ENCODE measurements at regions not wholly inside any gene's neighbourhood (a gene's known extent, or its start where the extent isn't known, plus 50 kb on each side); places are given as distances from the start of the nearest gene placed in this dataset.
"Not testable (repeated sequence)": the region's sequence is repeated elsewhere in the genome, so short reads cannot be mapped to it uniquely, and the experiment has no call there.

GRCh38 chr7:136386876-136387275 lies 409.7 kb upstream of the MTPN start:
- FAIRE-seq (no peak), DNase-seq (ENCODE audit: low read depth, low spot score) (no peak)
- ChIA-PET CTCF (no interaction called here), POLR2A (no interaction called here)
- Histone ChIP-seq H3K4me3 (replicated peaks in 1 of 3; ENCODE audit: insufficient read depth in 1 of 3, low read depth in 1 of 3, low read length in 3 of 3) (no peak overlapping the region), H3K9ac (replicated peaks; ENCODE audit: extremely low read depth, insufficient read depth, low read length) (no peak overlapping the region), H3K9me1 (replicated peaks; ENCODE audit: control insufficient read depth, extremely low read depth, insufficient read depth, low read length) (no peaks in the 10 kb centered on the region), H4K20me1 (replicated peaks; ENCODE audit: control insufficient read depth, extremely low read depth, insufficient read depth, low read length) (no peaks in the 10 kb centered on the region), H3K36me3 (ENCODE audit: control insufficient read depth in 2 of 2, extremely low read depth in 1 of 2, insufficient read depth in 2 of 2, low read length in 2 of 2) (no peaks in the 10 kb centered on the region), H3K4me1 (ENCODE audit: control insufficient read depth, extremely low read depth, insufficient read depth, low read length) (no peaks in the 10 kb centered on the region), H2AFZ (ENCODE audit: low read depth, low read length) (no peak overlapping the region), H3K27me3 (ENCODE audit: control insufficient read depth in 2 of 2, insufficient read depth in 2 of 2, low read length in 2 of 2) (no peaks in the 10 kb centered on the region), H3K79me2 (ENCODE audit: control insufficient read depth, insufficient read depth, low read length) (no peaks in the 10 kb centered on the region), H3K9me3 (replicated peaks; ENCODE audit: control insufficient read depth, insufficient read depth, low read length) (no peaks in the 10 kb centered on the region), H3K4me2 (ENCODE audit: insufficient read depth, low read length) (no peak overlapping the region), H3K27ac (ENCODE audit: insufficient read depth, low read depth, low read length) (no peak overlapping the region)
- intact Hi-C loops (cut with micrococcal nuclease) = no loop called here
- BruUV-seq (replicated peaks) = no TSS peak
- dilution Hi-C loops (cut with MboI; ENCODE audit: extremely low pct_ligation_motif_present, low sequenced_read_pairs) = no loop called here
- TF ChIP-seq POLR2A (IDR thresholded peaks at IDR 0.05; ENCODE audit: low read depth, low read length) (no peak), GATA2 (IDR thresholded peaks at IDR 0.05; ENCODE audit: insufficient read depth, insufficient read length, low read depth, low read length) (no peak), FOS (IDR thresholded peaks at IDR 0.05; ENCODE audit: borderline replicate concordance, insufficient read depth, low read length) (no peak), CTCF (IDR thresholded peaks at IDR 0.05; ENCODE audit: extremely low read depth in 1 of 2, insufficient read depth in 1 of 2, low read depth in 1 of 2, low read length in 2 of 2) (no peak), JUN (IDR thresholded peaks at IDR 0.05; ENCODE audit: borderline replicate concordance, insufficient read depth, insufficient read length, low read depth) (no peak), MAX (IDR thresholded peaks at IDR 0.05; ENCODE audit: insufficient read depth, insufficient read length) (no peak), EZH2 (IDR thresholded peaks at IDR 0.05; ENCODE audit: borderline replicate concordance, low read depth, low read length, severe bottlenecking) (no peak), POLR2AphosphoS5 (IDR thresholded peaks at IDR 0.05; ENCODE audit: insufficient read depth, low read depth, low read length) (no peak), MYC (IDR thresholded peaks at IDR 0.05; ENCODE audit: low read depth, low read length) (no peak)

DNA sequence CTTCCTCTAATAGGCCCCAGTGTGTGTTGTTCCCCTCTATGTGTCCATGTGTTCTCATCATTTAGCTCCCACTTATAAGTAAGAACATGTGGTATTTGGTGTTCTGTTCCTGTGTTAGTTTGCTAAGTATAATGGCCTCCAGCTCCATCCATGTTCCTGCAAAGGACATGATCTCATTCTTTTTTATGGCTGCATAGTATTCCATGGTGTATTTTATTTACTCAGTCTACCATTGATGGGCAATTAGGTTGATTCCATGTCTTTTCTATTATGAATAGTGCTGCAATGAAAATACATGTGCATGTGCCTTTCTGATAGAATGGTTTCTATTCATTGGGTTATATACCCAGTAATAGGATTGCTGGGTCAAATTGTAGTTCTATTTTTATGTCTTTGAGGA lies 394.2 kb upstream of the MTPN start:
- H3K36me3 ChIP-seq (ENCODE audit: control insufficient read depth in 2 of 2, extremely low read depth in 1 of 2, insufficient read depth in 2 of 2, low read length in 2 of 2); H3K9ac ChIP-seq (replicated peaks; ENCODE audit: extremely low read depth, insufficient read depth, low read length); CTCF ChIA-PET; H3K9me1 ChIP-seq (replicated peaks; ENCODE audit: control insufficient read depth, extremely low read depth, insufficient read depth, low read length); H3K4me2 ChIP-seq (ENCODE audit: insufficient read depth, low read length); FAIRE-seq; H4K20me1 ChIP-seq (replicated peaks; ENCODE audit: control insufficient read depth, extremely low read depth, insufficient read depth, low read length); H3K4me1 ChIP-seq (ENCODE audit: control insufficient read depth, extremely low read depth, insufficient read depth, low read length); H3K27me3 ChIP-seq (ENCODE audit: control insufficient read depth in 2 of 2, insufficient read depth in 2 of 2, low read length in 2 of 2); intact Hi-C loops (cut with micrococcal nuclease); DNase-seq (ENCODE audit: low read depth, low spot score); H3K9me3 ChIP-seq (replicated peaks; ENCODE audit: control insufficient read depth, insufficient read depth, low read length); H2AFZ ChIP-seq (ENCODE audit: low read depth, low read length); BruUV-seq (replicated peaks); H3K4me3 ChIP-seq (replicated peaks in 1 of 3; ENCODE audit: insufficient read depth in 1 of 3, low read depth in 1 of 3, low read length in 3 of 3); POLR2A ChIA-PET; H3K79me2 ChIP-seq (ENCODE audit: control insufficient read depth, insufficient read depth, low read length); dilution Hi-C loops (cut with MboI; ENCODE audit: extremely low pct_ligation_motif_present, low sequenced_read_pairs); H3K27ac ChIP-seq (ENCODE audit: insufficient read depth, low read depth, low read length): not testable (repeated sequence)

Data from endothelial cell of umbilical vein (primary cell).